Body of pancreas (tissue), 4 donors: ENCODE measurements at regions not wholly inside any gene's neighbourhood (a gene's known extent, or its start where the extent isn't known, plus 50 kb on each side); places are given as distances from the start of the nearest gene placed in this dataset.

Experiments used
- POLR2A ChIP-seq, 3 donors: fragments of 450-650 bp; IDR thresholded peaks; one replicate each; pipeline ENCODE4 v1.6.1; 2016; ENCODE audit warnings: antibody characterized with exemption in 3 of 3, mild to moderate bottlenecking in 2 of 3
- TF ChIP-seq, protein P1 (sequence below), 7 experiments: fragments of 450-650 bp in 4 of 7; fragments of 200-600 bp in 3 of 7; sonication (generic) in 3 of 7; IDR thresholded peaks; one replicate each; pipeline ENCODE4 v1.5.1; 2016 to 2019; ENCODE audit warnings: antibody characterized with exemption in 7 of 7

- TF ChIP-seq, protein P1, sequence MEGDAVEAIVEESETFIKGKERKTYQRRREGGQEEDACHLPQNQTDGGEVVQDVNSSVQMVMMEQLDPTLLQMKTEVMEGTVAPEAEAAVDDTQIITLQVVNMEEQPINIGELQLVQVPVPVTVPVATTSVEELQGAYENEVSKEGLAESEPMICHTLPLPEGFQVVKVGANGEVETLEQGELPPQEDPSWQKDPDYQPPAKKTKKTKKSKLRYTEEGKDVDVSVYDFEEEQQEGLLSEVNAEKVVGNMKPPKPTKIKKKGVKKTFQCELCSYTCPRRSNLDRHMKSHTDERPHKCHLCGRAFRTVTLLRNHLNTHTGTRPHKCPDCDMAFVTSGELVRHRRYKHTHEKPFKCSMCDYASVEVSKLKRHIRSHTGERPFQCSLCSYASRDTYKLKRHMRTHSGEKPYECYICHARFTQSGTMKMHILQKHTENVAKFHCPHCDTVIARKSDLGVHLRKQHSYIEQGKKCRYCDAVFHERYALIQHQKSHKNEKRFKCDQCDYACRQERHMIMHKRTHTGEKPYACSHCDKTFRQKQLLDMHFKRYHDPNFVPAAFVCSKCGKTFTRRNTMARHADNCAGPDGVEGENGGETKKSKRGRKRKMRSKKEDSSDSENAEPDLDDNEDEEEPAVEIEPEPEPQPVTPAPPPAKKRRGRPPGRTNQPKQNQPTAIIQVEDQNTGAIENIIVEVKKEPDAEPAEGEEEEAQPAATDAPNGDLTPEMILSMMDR (IDR thresholded peaks at IDR 0.05): no peak
- TF ChIP-seq POLR2A (IDR thresholded peaks at IDR 0.05): no peak
Measured at GRCh38 chr5:124131466-124131865, 615.0 kb downstream of the ZNF608 start.
